CD4-positive, alpha-beta memory T cell (primary cell): ENCODE measurements at regions not wholly inside any gene's neighbourhood (a gene's known extent, or its start where the extent isn't known, plus 50 kb on each side); places are given as distances from the start of the nearest gene placed in this dataset.

ENCODE experiments used
- CTCF ChIA-PET: fragments of 350-600 bp; sonication (Branson Sonifier 250); formaldehyde crosslinking; loops from one replicate; lab custom pipeline; 2021; ENCODE audit warnings: inconsistent platforms; ENCODE audit not compliant: partially characterized antibody; lab: Charles Lee
- POLR2A ChIA-PET: fragments of 350-600 bp; sonication (Branson Sonifier 250); formaldehyde crosslinking; loops from one replicate; lab custom pipeline; 2021; ENCODE audit not compliant: partially characterized antibody; lab: Charles Lee
- DNase-seq, 5 donors: peaks; one replicate each; pipeline versions ENCODE4 v3.0.0 to v3.0.0-alpha.2; 2020 to 2022; ENCODE audit warnings: mixed read lengths in 1 of 5
- H3K27ac ChIP-seq: one replicate; pipeline ENCODE4 v1.7.0; 2013; ENCODE audit warnings: low read depth, low read length
- H3K27me3 ChIP-seq: 2 replicates; pipeline ENCODE4 v1.7.0; 2013; ENCODE audit warnings: mild to moderate bottlenecking, low read length, moderate library complexity; ENCODE audit not compliant: insufficient read depth
- H3K36me3 ChIP-seq: 2 replicates; pipeline ENCODE4 v1.7.0; 2013; ENCODE audit warnings: mild to moderate bottlenecking, low read length, moderate library complexity; ENCODE audit not compliant: insufficient read depth
- H3K4me1 ChIP-seq: 2 replicates; pipeline ENCODE4 v1.7.0; 2013; ENCODE audit warnings: mild to moderate bottlenecking, low read length, moderate library complexity; ENCODE audit not compliant: insufficient read depth
- H3K4me3 ChIP-seq, 2 donors: one replicate each; pipeline ENCODE4 v1.7.0; 2013; ENCODE audit warnings: low read length in 2 of 2, mild to moderate bottlenecking in 1 of 2
- H3K9me3 ChIP-seq, 2 donors: one replicate each; pipeline ENCODE4 v1.7.0; 2013; ENCODE audit warnings: low read length in 2 of 2, control low read depth in 1 of 2; ENCODE audit not compliant: control insufficient read depth in 1 of 2
- H3K27ac Mint-ChIP-seq, 7 donors: one replicate each; pipeline ENCODE4 v1.8.0; 2020 to 2021; ENCODE audit warnings: mixed read lengths in 7 of 7, mild to moderate bottlenecking in 6 of 7, inconsistent platforms in 3 of 7, moderate library complexity in 3 of 7
- H3K27me3 Mint-ChIP-seq, 2 donors: one replicate each; pipeline ENCODE4 v1.8.0; 2020 to 2021; ENCODE audit warnings: mixed read lengths in 2 of 2
- H3K36me3 Mint-ChIP-seq, 2 donors: one replicate each; pipeline ENCODE4 v1.8.0; 2020 to 2021; ENCODE audit warnings: mixed read lengths in 2 of 2, inconsistent platforms in 1 of 2, mild to moderate bottlenecking in 1 of 2
- H3K4me1 Mint-ChIP-seq, 4 donors: one replicate each; pipeline ENCODE4 v1.8.0; 2020 to 2021; ENCODE audit warnings: mixed read lengths in 4 of 4, mild to moderate bottlenecking in 1 of 4
- H3K4me3 Mint-ChIP-seq, 8 donors: one replicate each; pipeline ENCODE4 v1.8.0; 2020 to 2021; ENCODE audit warnings: mixed read lengths in 8 of 8, mild to moderate bottlenecking in 7 of 8, moderate library complexity in 6 of 8, inconsistent platforms in 3 of 8
- H3K9me3 Mint-ChIP-seq, 8 donors: one replicate each; pipeline ENCODE4 v1.8.0; 2020 to 2021; ENCODE audit warnings: mixed read lengths in 8 of 8, mild to moderate bottlenecking in 5 of 8, inconsistent platforms in 3 of 8, moderate library complexity in 1 of 8
- intact Hi-C: fragments of 100-400 bp; cut with micrococcal nuclease; formaldehyde crosslinking; loops from one replicate; pipeline ENCODE4 v1.15.1; 2023

GRCh38 chr17:14792746-14793145 lies 472.4 kb downstream of the PMP22 start:
- no peak overlapping the region for H3K4me3 Mint-ChIP-seq
- H3K36me3 Mint-ChIP-seq, result no peaks in the 10 kb centered on the region
- intact Hi-C loops, result no loop called here
- Histone ChIP-seq H3K4me1 (no peaks in the 10 kb centered on the region), H3K27me3 (peaks cover 4% of the 10 kb centered on the region), H3K9me3 (no peaks in the 10 kb centered on the region), H3K27ac (no peak overlapping the region), H3K36me3 (no peaks in the 10 kb centered on the region), H3K4me3 (no peak overlapping the region)
- CTCF ChIA-PET, result no interaction called here
- no peaks in the 10 kb centered on the region for H3K4me1 Mint-ChIP-seq
- peaks cover 18 to 27% of the 10 kb centered on the region in 2 donors for H3K27me3 Mint-ChIP-seq
- POLR2A ChIA-PET, result no interaction called here
- H3K27ac Mint-ChIP-seq, result no peak overlapping the region
- H3K9me3 Mint-ChIP-seq, result no peaks in the 10 kb centered on the region
- DNase-seq, result no peak

GRCh38 chr17:14791221-14791620 lies 473.9 kb downstream of the PMP22 start:
- Mint-ChIP-seq H3K27ac (no peak overlapping the region), H3K4me3 (no peak overlapping the region), H3K4me1 (no peaks in the 10 kb centered on the region), H3K27me3 (peaks cover 11 to 24% of the 10 kb centered on the region in 2 donors), H3K9me3 (no peaks in the 10 kb centered on the region), H3K36me3 (no peaks in the 10 kb centered on the region)
- CTCF ChIA-PET, result no interaction called here
- H3K9me3 ChIP-seq, result no peaks in the 10 kb centered on the region
- H3K27ac ChIP-seq, result no peak overlapping the region
- POLR2A ChIA-PET, result no interaction called here
- no peak for DNase-seq
- no peaks in the 10 kb centered on the region for H3K4me1 ChIP-seq
- no peaks in the 10 kb centered on the region for H3K36me3 ChIP-seq
- intact Hi-C loops, result no loop called here
- no peaks in the 10 kb centered on the region for H3K27me3 ChIP-seq
- no peak overlapping the region for H3K4me3 ChIP-seq

- intact Hi-C loops, result no loop called here
- H3K27me3 ChIP-seq, result no peaks in the 10 kb centered on the region
- no peaks in the 10 kb centered on the region for H3K9me3 ChIP-seq
- no peaks in the 10 kb centered on the region for H3K9me3 Mint-ChIP-seq
- no peaks in the 10 kb centered on the region for H3K4me1 Mint-ChIP-seq
- no peaks in the 10 kb centered on the region for H3K36me3 ChIP-seq
- no peak overlapping the region for H3K4me3 Mint-ChIP-seq
- no peak for DNase-seq
- H3K4me1 ChIP-seq, result no peaks in the 10 kb centered on the region
- peaks cover 10 to 24% of the 10 kb centered on the region in 2 donors for H3K27me3 Mint-ChIP-seq
- no peak overlapping the region for H3K4me3 ChIP-seq
- no peak overlapping the region for H3K27ac ChIP-seq
- H3K36me3 Mint-ChIP-seq, result no peaks in the 10 kb centered on the region
- H3K27ac Mint-ChIP-seq, result no peak overlapping the region
- CTCF ChIA-PET, result interaction anchor here (1.3 kb wide), 1 partner anchor 23 kb away, joined by 3 read pairs; no protein-coding TSS in a partner anchor
- POLR2A ChIA-PET, result no interaction called here
Measured at GRCh38 chr17:14790521-14790920, 474.6 kb downstream of the PMP22 start.

GRCh38 chr17:14784997-14785696 lies 480.0 kb downstream of the PMP22 start:
- no peaks in the 10 kb centered on the region for H3K4me1 ChIP-seq
- no peaks in the 10 kb centered on the region for H3K9me3 ChIP-seq
- peaks cover 3 to 14% of the 10 kb centered on the region in 2 donors for H3K27me3 Mint-ChIP-seq
- POLR2A ChIA-PET, result interaction anchor here (0.9 kb wide), 1 partner anchor 483 kb away, joined by 3 read pairs; no protein-coding TSS in a partner anchor
- H3K36me3 Mint-ChIP-seq, result no peaks in the 10 kb centered on the region
- intact Hi-C loops, result loop anchor here (1.0 to 2.0 kb wide), 2 partner anchors 484 to 1191 kb away; partner anchors contain the start of gene HS3ST3B1
- H3K4me3 ChIP-seq, result no peak overlapping the region
- H3K9me3 Mint-ChIP-seq, result no peaks in the 10 kb centered on the region
- no peaks in the 10 kb centered on the region for H3K36me3 ChIP-seq
- CTCF ChIA-PET, result interaction anchor here (0.7 to 2.1 kb wide), 10 partner anchors 207 to 1196 kb away, joined by 3 to 10 read pairs (median 6); partner anchors contain the start of gene HS3ST3B1
- no peaks in the 10 kb centered on the region for H3K4me1 Mint-ChIP-seq
- H3K27me3 ChIP-seq, result no peaks in the 10 kb centered on the region
- H3K4me3 Mint-ChIP-seq, result no peak overlapping the region
- H3K27ac Mint-ChIP-seq, result no peak overlapping the region
- H3K27ac ChIP-seq, result no peak overlapping the region
- peak in 4 of 5 donors; percentile 25 to 29 (median 28) for DNase-seq

GRCh38 chr17:14781123-14781522 lies 480.2 kb downstream of the HS3ST3B1 start:
- DNase-seq, result no peak
- H3K9me3 Mint-ChIP-seq, result no peaks in the 10 kb centered on the region
- H3K27me3 Mint-ChIP-seq, result peaks cover 8 to 11% of the 10 kb centered on the region in 2 donors
- no peaks in the 10 kb centered on the region for H3K36me3 ChIP-seq
- POLR2A ChIA-PET, result no interaction called here
- H3K4me1 ChIP-seq, result no peaks in the 10 kb centered on the region
- H3K4me1 Mint-ChIP-seq, result no peaks in the 10 kb centered on the region
- H3K4me3 Mint-ChIP-seq, result no peak overlapping the region
- H3K4me3 ChIP-seq, result no peak overlapping the region
- CTCF ChIA-PET, result no interaction called here
- H3K27ac ChIP-seq, result no peak overlapping the region
- no peak overlapping the region for H3K27ac Mint-ChIP-seq
- no peaks in the 10 kb centered on the region for H3K9me3 ChIP-seq
- H3K36me3 Mint-ChIP-seq, result no peaks in the 10 kb centered on the region
- H3K27me3 ChIP-seq, result no peaks in the 10 kb centered on the region
- intact Hi-C loops, result no loop called here

- intact Hi-C loops, result no loop called here
- H3K27ac ChIP-seq, result no peak overlapping the region
- H3K9me3 Mint-ChIP-seq, result no peaks in the 10 kb centered on the region
- H3K27me3 Mint-ChIP-seq, result peaks cover 12 to 17% of the 10 kb centered on the region in 2 donors
- H3K36me3 Mint-ChIP-seq, result no peaks in the 10 kb centered on the region
- no peak for DNase-seq
- no peak overlapping the region for H3K4me3 Mint-ChIP-seq
- H3K27ac Mint-ChIP-seq, result no peak overlapping the region
- no peaks in the 10 kb centered on the region for H3K4me1 Mint-ChIP-seq
- H3K4me3 ChIP-seq, result no peak overlapping the region
- no peaks in the 10 kb centered on the region for H3K27me3 ChIP-seq
- ChIA-PET POLR2A (no interaction called here), CTCF (no interaction called here)
- H3K9me3 ChIP-seq, result no peaks in the 10 kb centered on the region
- H3K36me3 ChIP-seq, result no peaks in the 10 kb centered on the region
- no peaks in the 10 kb centered on the region for H3K4me1 ChIP-seq
Measured at GRCh38 chr17:14780097-14780651, 479.3 kb downstream of the HS3ST3B1 start.

- H3K4me3 Mint-ChIP-seq, result no peak overlapping the region
- H3K27me3 Mint-ChIP-seq, result peaks cover 12 to 19% of the 10 kb centered on the region in 2 donors
- intact Hi-C loops, result no loop called here
- H3K27ac Mint-ChIP-seq, result no peak overlapping the region
- ChIA-PET POLR2A (no interaction called here), CTCF (no interaction called here)
- Histone ChIP-seq H3K27me3 (no peaks in the 10 kb centered on the region), H3K4me3 (no peak overlapping the region), H3K9me3 (no peaks in the 10 kb centered on the region), H3K27ac (no peak overlapping the region), H3K36me3 (no peaks in the 10 kb centered on the region), H3K4me1 (no peaks in the 10 kb centered on the region)
- no peaks in the 10 kb centered on the region for H3K36me3 Mint-ChIP-seq
- H3K4me1 Mint-ChIP-seq, result no peaks in the 10 kb centered on the region
- H3K9me3 Mint-ChIP-seq, result peaks cover 0 to 5% (median 1%) of the 10 kb centered on the region in 8 donors
- DNase-seq, result no peak
Measured at GRCh38 chr17:14779241-14779640, 478.4 kb downstream of the HS3ST3B1 start.
